Islet precursor cell (in vitro differentiated cells): ENCODE measurements at regions not wholly inside any gene's neighbourhood (a gene's known extent, or its start where the extent isn't known, plus 50 kb on each side); places are given as distances from the start of the nearest gene placed in this dataset.

Experiments
- DNase-seq: peaks from one replicate; pipeline ENCODE4 v3.0.0-alpha.2; 2018

DNA sequence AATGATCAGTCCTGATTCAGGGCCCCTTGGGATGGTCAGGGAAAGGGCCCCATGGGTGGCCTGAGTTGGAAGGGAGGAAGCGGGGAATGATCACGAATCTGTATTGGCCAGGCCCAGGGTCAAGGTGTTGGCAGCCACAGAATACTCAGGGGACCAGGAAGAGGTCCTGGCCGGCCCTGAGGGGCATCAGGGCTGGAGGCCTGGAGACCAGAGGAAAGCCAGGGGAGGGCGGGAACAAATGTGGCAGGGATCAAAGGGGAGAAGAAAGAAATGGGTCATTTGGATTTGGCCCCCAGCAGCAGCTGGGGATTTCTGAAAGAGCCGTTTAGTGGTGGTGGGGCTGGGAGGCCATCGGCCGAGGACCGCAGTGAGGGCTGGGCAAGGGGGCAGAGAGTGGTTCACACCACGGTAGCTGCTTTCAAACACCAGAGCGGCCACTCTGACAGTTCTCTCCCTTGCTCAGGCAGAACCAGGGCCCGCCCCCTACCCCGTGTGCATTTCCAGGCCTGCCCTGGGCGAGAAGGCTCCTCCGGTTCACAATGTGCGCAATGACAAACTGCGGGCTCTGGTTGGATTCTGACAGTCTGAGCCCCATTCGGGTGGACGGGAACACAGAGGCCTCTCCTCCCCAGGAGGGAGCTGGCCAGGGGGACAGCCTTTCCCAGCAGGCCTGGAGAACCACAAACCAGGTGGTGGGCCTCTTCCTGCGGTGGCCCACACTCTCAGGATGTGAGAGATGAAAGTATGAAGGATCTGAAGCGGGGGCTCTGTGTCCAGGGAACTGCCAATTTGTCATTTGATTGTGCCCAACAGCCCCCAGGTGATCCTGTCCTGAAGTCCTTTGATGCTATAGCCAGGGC, 220.3 kb upstream of the IER5L start:
- DNase-seq, result peak; percentile 52

DNA sequence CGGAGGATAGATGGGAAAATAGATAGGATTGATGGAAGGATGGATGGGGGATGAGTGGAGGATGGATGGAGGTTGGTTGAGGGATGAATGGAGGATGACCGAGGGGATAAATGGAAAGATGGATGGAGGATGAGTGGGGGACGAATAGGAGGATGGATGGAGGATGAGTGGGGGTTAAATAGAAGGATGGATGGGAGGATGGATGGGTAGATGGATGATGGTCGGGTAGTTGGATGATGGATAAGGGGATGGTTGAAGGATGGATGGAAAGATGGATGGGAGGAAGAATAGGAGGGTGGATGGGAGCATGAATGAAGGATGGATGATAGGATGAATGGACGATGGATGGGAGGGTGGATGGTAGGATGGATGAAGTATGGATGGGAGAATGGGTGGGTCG, 219.3 kb upstream of the IER5L start:
- DNase-seq, result no peak

DNA sequence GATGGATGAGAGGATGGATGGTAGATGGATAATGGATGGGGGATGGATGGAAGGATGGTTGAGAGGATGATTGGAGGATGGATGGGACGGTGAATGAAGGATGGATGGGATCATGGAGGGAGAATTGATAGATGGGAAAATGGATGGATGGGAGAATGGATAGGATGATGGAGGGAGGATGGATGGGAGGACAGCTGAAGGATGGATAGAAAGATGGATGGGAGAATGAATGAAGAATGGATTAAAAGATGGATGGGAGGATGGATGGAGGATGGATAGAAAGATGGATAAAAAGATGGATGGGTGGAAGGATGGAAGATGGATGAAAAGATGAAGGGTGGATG, 218.3 kb upstream of the IER5L start:
- no peak for DNase-seq

GRCh38 chr9:129395633-129396364, 217.7 kb upstream of the IER5L start:
- no peak for DNase-seq

DNA sequence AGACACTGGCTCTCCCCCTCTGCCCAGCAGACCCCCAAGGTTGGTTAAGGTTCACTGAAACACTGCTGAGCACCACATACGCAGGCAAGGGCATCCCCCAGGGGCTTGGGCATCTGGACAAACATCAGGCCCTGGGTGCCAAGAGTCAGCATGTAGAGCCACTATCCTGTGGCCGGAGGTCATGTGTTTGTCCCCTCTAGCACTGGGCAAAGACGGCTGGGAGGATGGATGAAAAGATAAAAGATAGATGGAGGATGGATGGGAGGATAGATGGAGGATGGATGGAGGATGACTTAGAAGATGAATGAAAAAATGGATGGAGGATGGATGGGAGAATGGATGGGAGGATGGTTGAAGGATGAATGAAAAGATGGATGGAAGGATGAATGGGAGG, 216.8 kb upstream of the IER5L start:
- DNase-seq, result no peak

DNA sequence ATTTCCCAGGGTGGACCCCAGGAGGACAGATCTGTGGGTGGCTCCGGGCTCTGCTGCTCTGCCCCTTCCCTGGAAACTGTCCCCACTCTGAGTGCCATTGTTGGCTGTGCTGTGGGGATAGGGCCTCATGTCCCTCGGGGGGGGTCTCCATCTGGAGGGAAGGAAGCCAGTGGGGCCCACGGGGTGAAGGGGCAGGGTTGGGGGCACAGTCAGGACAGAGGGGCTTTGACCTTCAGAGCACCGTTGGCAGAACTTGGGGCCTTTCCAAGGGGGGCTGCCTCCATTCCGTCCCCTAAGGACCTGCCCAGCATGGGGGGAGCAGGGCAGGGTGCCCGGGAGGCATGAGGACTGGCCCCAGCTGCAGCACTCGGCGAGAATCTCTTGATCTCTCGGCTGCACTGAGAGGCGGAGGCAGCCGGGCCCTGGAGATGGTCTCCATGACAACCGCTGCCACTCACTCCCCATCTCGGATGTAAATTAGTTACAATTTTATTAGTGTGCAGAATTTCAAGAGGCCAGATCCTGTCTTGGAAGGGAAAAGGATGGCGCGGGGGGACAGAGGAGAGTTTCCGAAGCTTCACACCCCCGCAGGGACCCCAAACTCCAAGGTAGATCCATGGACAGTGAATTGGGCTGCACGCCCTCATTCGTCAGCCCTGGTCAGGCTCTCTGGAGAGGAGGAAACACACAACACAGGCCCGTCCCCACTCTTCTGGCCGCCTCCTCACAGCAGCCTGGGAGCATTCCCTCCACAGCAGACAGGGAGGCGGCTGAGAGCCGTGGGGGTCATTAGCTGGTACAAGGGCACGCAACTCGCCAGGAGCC, 216.2 kb upstream of the IER5L start:
- no peak for DNase-seq

GRCh38 chr9:129393064-129393463, 215.0 kb upstream of the IER5L start:
- no peak for DNase-seq

DNA sequence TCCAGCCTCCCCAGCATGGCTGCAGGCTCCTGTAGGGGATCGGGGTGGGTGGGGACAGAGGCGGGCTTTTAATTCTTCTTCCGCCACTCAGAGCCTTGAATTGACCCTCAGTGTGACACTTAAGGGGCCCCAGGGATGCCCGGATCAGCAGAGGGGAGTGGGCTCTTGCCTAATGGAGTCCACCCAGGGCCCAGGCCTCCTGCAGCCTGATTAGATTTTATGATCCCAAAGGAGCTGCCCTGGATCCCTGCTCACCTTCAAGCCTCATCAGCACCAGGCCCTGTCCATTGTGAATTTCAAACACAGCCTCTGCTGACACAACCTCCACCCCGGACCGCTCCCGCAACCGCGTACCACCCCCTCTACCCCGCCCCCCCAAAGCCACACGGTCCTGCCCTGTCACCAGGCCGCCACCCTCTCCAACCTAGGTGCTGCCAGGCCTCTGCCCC, 214.1 kb upstream of the IER5L start:
- DNase-seq, result no peak

GRCh38 chr9:129391221-129391661, 213.2 kb upstream of the IER5L start:
- no peak for DNase-seq

GRCh38 chr9:129390541-129390940, 212.5 kb upstream of the IER5L start:
- DNase-seq, result no peak

- DNase-seq, result no peak
Observed at GRCh38 chr9:129387822-129388221, 209.8 kb upstream of the IER5L start.

- no peak for DNase-seq
Observed at GRCh38 chr9:129386812-129387177, 208.7 kb upstream of the IER5L start.

- DNase-seq, result no peak
Observed at GRCh38 chr9:129385211-129385934, 207.3 kb upstream of the IER5L start.

- DNase-seq, result no peak
Observed at GRCh38 chr9:129384491-129385210, 206.6 kb upstream of the IER5L start.

- DNase-seq, result no peak
Observed at GRCh38 chr9:129383561-129384490, 205.8 kb upstream of the IER5L start.

DNA sequence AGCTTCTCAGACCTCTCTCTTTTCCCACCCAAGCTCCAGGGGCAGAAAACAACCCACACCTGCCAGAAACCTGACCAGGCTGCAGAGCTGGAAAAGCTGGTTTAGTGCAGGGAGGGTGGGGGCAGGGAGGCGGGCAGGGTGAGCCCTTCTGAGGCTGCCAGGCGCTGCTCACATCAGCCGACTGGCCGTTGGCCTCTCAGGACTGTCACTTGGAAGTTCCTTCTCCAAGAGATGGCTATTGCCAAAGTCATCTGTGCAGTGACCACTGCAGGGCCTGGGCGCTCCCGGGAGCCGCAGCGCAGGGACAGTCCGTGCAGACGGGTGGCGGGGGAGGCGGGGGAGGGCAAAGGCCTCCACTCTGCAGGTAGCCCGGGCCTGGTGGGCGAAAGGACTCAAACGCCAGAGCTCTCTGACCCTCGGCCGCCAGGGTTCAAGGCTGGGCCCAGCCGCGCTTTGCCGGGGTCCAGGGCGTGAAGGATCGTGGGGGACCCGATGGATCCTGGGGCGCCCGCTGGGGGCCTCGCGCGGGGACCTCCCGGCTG, 205.0 kb upstream of the IER5L start:
- DNase-seq, result peak; percentile 89

GRCh38 chr9:129382281-129383018, 204.4 kb upstream of the IER5L start:
- DNase-seq, result no peak

DNA sequence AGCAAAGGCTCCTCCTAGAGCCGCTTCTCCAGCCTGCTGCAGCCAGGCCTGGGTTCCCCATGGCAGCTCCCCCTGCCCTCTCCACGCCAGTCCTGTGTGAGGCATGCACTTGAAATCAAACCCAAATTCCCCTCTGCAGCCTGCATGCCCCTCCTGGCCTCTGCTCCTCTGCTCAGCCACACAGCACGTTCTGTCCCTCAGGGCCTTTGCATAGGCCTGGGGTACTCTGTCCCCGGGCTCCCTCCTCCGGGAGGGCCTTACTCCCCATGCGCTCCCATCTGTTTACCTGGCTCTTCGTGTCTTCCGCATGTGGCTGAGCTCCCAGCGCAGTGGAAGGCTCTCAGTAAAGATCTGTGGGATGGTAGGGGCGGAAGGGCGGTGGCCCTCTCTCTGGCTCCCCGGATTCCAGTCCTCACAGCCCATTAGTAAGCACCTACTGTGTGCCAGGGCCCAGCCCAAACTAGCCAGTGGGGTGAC, 203.5 kb upstream of the IER5L start:
- no peak for DNase-seq

DNA sequence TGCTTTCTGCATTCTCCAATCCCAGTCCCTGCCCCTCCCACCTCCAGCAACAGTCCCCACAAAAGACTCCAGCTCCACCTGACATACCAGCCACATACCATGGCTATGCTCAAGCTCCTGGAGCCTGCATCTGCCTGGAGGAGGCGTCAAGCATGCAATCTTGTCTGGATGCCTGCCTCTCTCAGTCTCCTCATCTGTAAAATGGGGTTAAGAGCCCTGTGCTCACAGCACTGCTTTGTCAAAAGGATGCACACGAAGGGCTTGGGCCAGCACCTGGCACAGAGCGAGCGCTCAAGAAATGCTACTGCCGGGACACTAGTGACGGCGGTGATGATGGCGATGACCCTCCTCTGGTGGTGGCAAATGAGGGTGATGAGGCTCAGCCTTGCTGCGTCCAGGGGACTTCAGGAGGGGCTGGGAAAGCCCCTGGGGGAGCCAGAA, 202.9 kb upstream of the IER5L start:
- peak; percentile 87 for DNase-seq

DNA sequence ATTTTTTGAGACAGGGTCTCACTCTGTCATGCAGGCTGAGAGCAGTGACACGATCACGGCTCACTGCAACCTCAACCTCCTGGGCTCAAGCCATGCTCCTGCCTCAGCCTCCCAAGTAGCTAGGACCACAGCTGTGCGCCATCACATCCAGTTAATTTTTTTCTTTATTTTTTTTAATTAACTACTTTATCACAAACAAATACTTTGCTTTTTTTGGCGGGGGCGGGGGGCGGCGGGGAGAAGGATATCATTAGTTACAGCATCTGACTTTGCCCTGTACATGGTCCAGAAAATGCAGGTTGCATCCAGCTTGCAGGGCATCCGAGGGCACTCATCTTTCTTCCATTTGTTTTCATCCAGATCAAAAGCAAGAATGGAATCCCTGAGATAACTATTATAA, 201.8 kb upstream of the IER5L start:
- no peak for DNase-seq
